ENCODE measurements at regions not wholly inside any gene's neighbourhood (a gene's known extent, or its start where the extent isn't known, plus 50 kb on each side); places are given as distances from the start of the nearest gene placed in this dataset.

- Histone ChIP-seq H3K9me2 (ENCODE audit: low read depth, low read length) (no peaks in the 10 kb centered on the region), H3K27ac (ENCODE audit: low read depth, low read length, poor library complexity, severe bottlenecking) (no peak overlapping the region), H3K79me2 (ENCODE audit: insufficient read depth, low read length) (no peaks in the 10 kb centered on the region), H3K4me2 (ENCODE audit: low read length) (no peak overlapping the region), H3K4me3 (ENCODE audit: low read depth, low read length, poor library complexity, severe bottlenecking) (no peak overlapping the region), H3K36me3 (ENCODE audit: insufficient read depth, low read length) (no peaks in the 10 kb centered on the region), H3K9me3 (ENCODE audit: low read length) (no peaks in the 10 kb centered on the region), H3K4me1 (ENCODE audit: insufficient read depth, low read length, severe bottlenecking) (no peaks in the 10 kb centered on the region), H4K20me1 (ENCODE audit: insufficient read depth, low read length) (no peaks in the 10 kb centered on the region), H2AFZ (ENCODE audit: low read length) (no peak overlapping the region), H3K9ac (ENCODE audit: low read length) (no peak overlapping the region), H3K27me3 (ENCODE audit: insufficient read depth, low read length) (no peaks in the 10 kb centered on the region), H3F3A (ENCODE audit: insufficient read depth, low read length) (no peaks in the 10 kb centered on the region)
- TF ChIP-seq EZH2 (IDR thresholded peaks at IDR 0.05; ENCODE audit: borderline replicate concordance, low read length) (no peak), CTCF (IDR thresholded peaks at IDR 0.05; ENCODE audit: low read length) (no peak)
Measured at GRCh38 chr13:78103936-78104335, 185.3 kb upstream of the EDNRB start.

GRCh38 chr13:78102741-78103140 lies 184.1 kb upstream of the EDNRB start:
- H3K79me2 ChIP-seq (ENCODE audit: insufficient read depth, low read length) = no peaks in the 10 kb centered on the region
- no peak overlapping the region for H3K9ac ChIP-seq (ENCODE audit: low read length)
- H2AFZ ChIP-seq (ENCODE audit: low read length) = no peak overlapping the region
- no peaks in the 10 kb centered on the region for H3K9me2 ChIP-seq (ENCODE audit: low read depth, low read length)
- no peak overlapping the region for H3K4me2 ChIP-seq (ENCODE audit: low read length)
- no peak for TF ChIP-seq EZH2 (IDR thresholded peaks at IDR 0.05; ENCODE audit: borderline replicate concordance, low read length)
- TF ChIP-seq CTCF (IDR thresholded peaks at IDR 0.05; ENCODE audit: low read length) = no peak
- H3K27me3 ChIP-seq (ENCODE audit: insufficient read depth, low read length) = no peaks in the 10 kb centered on the region
- H3K27ac ChIP-seq (ENCODE audit: low read depth, low read length, poor library complexity, severe bottlenecking) = no peak overlapping the region
- no peaks in the 10 kb centered on the region for H3K36me3 ChIP-seq (ENCODE audit: insufficient read depth, low read length)
- H4K20me1 ChIP-seq (ENCODE audit: insufficient read depth, low read length) = no peaks in the 10 kb centered on the region
- H3K4me3 ChIP-seq (ENCODE audit: low read depth, low read length, poor library complexity, severe bottlenecking) = no peak overlapping the region
- H3K9me3 ChIP-seq (ENCODE audit: low read length) = no peaks in the 10 kb centered on the region
- no peaks in the 10 kb centered on the region for H3K4me1 ChIP-seq (ENCODE audit: insufficient read depth, low read length, severe bottlenecking)
- no peaks in the 10 kb centered on the region for H3F3A ChIP-seq (ENCODE audit: insufficient read depth, low read length)

- no peak for TF ChIP-seq CTCF (IDR thresholded peaks at IDR 0.05; ENCODE audit: low read length)
- TF ChIP-seq EZH2 (IDR thresholded peaks at IDR 0.05; ENCODE audit: borderline replicate concordance, low read length) = no peak
- Histone ChIP-seq H3K4me2 (ENCODE audit: low read length) (no peak overlapping the region), H3K9ac (ENCODE audit: low read length) (no peak overlapping the region), H3K9me2 (ENCODE audit: low read depth, low read length) (no peaks in the 10 kb centered on the region), H3K27ac (ENCODE audit: low read depth, low read length, poor library complexity, severe bottlenecking) (no peak overlapping the region), H3K27me3 (ENCODE audit: insufficient read depth, low read length) (no peaks in the 10 kb centered on the region), H3K36me3 (ENCODE audit: insufficient read depth, low read length) (no peaks in the 10 kb centered on the region), H4K20me1 (ENCODE audit: insufficient read depth, low read length) (no peaks in the 10 kb centered on the region), H3K4me3 (ENCODE audit: low read depth, low read length, poor library complexity, severe bottlenecking) (no peak overlapping the region), H2AFZ (ENCODE audit: low read length) (no peak overlapping the region), H3K79me2 (ENCODE audit: insufficient read depth, low read length) (no peaks in the 10 kb centered on the region), H3F3A (ENCODE audit: insufficient read depth, low read length) (no peaks in the 10 kb centered on the region), H3K4me1 (ENCODE audit: insufficient read depth, low read length, severe bottlenecking) (no peaks in the 10 kb centered on the region), H3K9me3 (ENCODE audit: low read length) (no peaks in the 10 kb centered on the region)
Measured at GRCh38 chr13:78102121-78102677, 183.6 kb upstream of the EDNRB start.

Data from OCI-LY1 (cell line).